Right ventricle myocardium superior (tissue), 1 donor: ENCODE measurements at regions not wholly inside any gene's neighbourhood (a gene's known extent, or its start where the extent isn't known, plus 50 kb on each side); places are given as distances from the start of the nearest gene placed in this dataset.
A peak's percentile ranks its signal among the peaks of the same experiment; 100 is the strongest.

Experiments used
- ATAC-seq: fragments of 200-7000 bp; cut with Tn5 transposase; one replicate; pipeline ENCODE4 v1.9.1; 2020; ENCODE audit warnings: mild to moderate bottlenecking; ENCODE audit not compliant: poor library complexity
- DNase-seq: peaks from one replicate; pipeline ENCODE4 v3.0.0-alpha.2; 2020
- intact Hi-C: fragments of 100-400 bp; cut with DNase I; formaldehyde crosslinking; loops from one replicate; pipeline ENCODE4 v1.11.2; 2022
- donor health status: DM: no; HTN: yes; CAD: no; lungs with severe emphysema.

DNA sequence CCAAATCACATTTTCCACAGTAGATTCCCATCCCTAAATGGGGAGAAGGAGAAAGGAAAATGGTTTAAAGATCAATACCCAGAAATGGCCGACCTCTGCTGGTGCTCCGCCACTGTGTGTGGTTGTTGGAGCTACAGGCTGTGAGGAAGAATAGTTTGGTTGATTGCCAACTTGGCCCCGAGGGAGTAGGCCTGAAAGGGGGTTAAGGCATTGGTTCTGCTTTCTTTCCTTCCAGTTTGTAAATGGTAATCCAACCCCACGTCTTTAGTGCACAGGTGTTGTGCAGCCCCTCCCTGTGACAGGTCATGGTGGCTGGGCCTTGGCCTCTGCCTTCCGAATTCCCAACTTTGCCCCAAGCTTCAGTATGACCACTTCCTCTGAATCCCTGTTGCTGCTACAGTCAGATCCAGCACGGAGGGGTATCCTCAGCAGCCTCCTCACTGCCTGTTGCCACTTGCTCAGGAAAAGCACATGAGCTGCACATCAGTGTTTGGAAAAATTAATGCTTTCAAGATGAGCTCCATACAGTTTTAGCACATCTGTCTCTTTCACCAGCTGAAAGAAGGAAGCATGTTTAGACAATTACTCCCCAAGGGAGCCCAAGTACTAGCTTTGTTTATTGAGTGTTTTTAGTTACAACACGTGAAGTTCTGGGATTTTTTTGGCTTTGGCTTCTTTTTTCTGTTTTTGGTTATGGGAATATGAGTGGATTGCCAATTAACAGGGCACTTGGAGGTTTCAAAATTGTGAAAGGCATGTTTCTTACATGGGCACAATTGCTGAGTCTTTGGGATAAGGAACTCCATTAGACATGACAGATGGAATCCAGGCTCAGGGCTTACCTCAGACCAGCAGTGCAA, 92.3 kb upstream of the ROPN1 start:
- no peak for DNase-seq

GRCh38 chr3:124088801-124089200, 96.9 kb upstream of the ROPN1 start:
- intact Hi-C loops, result no loop called here
- no peak for ATAC-seq
- no peak for DNase-seq

More for the DNA sequence above, 92.3 kb upstream of the ROPN1 start:
- intact Hi-C loops, result no loop called here
- ATAC-seq, result peak; percentile 65

DNA sequence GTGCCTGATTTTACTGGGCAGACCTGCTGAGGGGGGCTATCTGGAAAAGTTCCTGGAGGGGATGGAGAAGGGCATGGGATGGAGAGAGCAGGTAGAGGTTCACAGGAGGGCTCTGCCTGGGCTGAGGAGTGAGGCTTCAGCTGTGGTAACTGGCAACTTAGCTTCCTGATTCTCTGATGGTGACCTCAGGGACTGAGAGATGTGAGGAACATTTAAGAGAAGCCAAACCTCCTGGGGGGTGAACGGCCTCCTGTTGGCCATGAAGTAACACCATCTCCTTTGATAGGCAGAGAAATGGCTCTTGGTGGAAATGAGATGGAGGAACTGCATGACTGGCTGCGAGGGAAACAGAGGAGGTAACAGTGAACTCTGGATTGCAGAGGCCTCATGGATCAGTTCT, 97.3 kb upstream of the ROPN1 start:
- intact Hi-C loops, result no loop called here
- ATAC-seq (no peak), DNase-seq (no peak)

DNA sequence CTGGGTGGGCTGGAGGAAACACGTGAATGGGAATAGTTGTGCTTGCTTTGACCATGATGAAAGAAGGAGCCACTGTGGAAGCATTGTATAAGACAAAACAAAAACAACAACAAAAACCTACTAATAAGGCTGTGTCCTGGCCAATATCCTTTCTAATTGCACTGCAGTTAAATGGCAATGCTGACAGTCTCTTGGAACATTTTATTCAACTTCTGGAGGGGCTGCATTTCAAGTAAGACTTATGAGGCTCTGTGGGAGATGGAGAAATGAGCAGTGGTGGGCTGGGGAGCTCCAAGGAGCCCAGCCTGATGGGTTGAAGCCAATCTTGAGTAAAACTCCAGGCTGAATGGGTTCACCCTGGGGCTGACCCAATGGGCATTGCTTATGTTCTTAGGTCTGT, 99.8 kb upstream of the ROPN1 start:
- ATAC-seq, result no peak
- no peak for DNase-seq
- intact Hi-C loops, result no loop called here

DNA sequence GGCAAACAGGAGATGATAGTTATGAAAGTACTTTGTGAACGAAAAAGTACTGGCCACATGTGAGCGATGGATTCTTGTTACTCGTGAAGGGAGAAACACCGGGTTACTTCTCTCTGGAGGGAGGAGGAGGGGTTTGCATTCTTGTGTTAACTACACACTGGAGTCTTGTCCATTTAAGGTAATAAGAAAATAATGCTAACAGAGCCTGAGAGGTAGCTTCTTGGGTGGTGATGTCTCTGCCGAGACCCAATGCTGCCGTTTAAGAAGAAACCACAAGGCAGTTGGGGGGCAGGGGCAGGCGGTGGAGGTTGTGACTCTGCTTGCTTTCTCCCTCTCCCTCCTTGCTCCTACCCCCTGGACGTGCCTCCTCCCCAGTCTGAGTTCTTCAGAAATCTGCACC, 100.9 kb upstream of the ROPN1 start:
- DNase-seq, result no peak
- intact Hi-C loops, result no loop called here
- no peak for ATAC-seq

DNA sequence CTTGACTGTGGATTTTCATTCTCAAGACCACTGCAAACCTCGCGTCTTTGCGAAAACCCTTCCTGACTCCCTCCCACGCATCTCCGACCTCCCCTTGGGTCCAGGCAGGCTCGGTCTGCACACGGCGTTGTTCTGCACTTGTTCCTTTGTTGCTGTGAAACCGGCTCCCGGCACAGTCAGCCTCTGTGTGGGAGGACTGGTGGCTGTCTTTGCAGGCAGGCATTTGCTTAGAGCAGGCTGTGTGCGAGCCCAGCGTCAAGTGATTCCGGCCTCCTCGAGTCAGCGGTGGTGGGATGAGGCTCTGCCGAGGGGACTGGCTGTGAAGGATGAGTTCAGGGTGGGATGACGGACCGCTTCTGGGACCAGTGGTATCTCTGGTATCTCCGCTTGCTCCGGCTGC, 102.6 kb upstream of the ROPN1 start:
- DNase-seq (no peak), ATAC-seq (no peak)
- intact Hi-C loops, result no loop called here

DNA sequence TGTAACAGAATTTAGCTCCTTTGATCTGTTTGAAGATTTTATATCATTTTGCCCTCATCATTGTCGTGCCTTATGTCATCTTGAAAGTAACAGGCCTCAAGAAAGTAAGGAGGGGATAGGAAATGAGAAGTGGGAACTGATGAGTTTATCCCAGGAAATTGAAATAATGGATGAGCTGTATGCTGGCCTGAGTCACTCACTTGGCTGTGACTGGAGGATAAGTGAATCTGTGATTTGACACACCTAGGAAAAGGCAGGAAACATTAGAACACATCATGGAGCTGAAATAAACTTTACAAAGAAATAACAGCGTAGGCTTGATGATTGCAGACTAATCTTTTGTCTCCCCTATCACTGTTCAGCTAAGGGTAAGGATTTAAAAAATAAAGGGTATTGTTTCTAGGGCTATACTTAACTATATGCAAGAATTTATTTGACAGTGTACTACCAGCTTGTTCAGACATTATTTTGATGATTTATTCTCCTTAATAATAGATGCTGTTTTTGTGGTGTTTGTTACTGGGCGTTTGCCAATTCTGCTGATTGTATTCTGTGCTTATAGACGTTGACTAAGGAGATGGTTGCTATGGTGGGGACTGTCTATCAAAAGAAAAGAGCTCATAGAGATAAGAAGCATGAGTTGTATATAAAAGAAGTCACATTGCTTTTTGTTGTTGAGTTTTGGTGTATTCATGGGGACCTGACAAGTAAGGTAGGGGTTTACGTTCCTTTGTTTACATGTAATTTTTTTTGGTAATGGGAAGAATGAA, 105.6 kb upstream of the ROPN1 start:
- intact Hi-C loops, result no loop called here
- ATAC-seq, result no peak

DNA sequence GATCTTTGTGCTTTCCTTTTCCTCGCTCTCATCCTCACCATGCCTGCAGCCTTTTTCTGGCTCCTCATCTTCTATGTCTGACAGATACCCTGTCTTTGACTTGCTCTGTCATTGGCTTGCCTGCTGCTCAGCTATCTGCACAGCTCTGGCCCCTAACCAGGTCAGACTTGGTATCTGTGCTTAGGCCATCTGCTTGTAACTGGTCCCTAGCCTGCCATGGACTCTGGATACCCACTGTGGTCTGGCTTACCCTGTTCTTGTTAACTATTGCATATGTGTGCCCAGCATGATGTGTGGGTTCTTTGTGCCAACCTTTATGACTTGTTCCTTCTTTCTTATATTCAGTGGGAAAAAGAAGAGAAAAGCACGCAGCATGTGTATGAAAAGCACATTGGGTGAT, 109.7 kb upstream of the ROPN1 start:
- intact Hi-C loops, result no loop called here
- DNase-seq (no peak), ATAC-seq (no peak)

More for the DNA sequence above, 105.6 kb upstream of the ROPN1 start:
- DNase-seq, result no peak

- peak; percentile 51 for ATAC-seq
- intact Hi-C loops, result no loop called here
- DNase-seq, result no peak
Measured at GRCh38 chr3:124107104-124107890, 115.4 kb upstream of the ROPN1 start.

- DNase-seq (no peak), ATAC-seq (no peak)
- intact Hi-C loops, result no loop called here
Measured at GRCh38 chr3:124108446-124108845, 116.5 kb upstream of the ROPN1 start.

- DNase-seq (no peak), ATAC-seq (no peak)
- intact Hi-C loops, result no loop called here
Measured at GRCh38 chr3:124113485-124113884, 121.6 kb upstream of the ROPN1 start.

GRCh38 chr3:124115279-124115678, 123.4 kb upstream of the ROPN1 start:
- no peak for DNase-seq
- intact Hi-C loops, result no loop called here
- peak; percentile 59 for ATAC-seq

- intact Hi-C loops, result no loop called here
- peak; percentile 34 for ATAC-seq
- DNase-seq, result no peak
Measured at GRCh38 chr3:124115956-124116355, 124.0 kb upstream of the ROPN1 start.

GRCh38 chr3:124116906-124117305, 125.0 kb upstream of the ROPN1 start:
- intact Hi-C loops, result no loop called here
- DNase-seq, result no peak
- no peak for ATAC-seq

- DNase-seq (no peak), ATAC-seq (no peak)
- intact Hi-C loops, result no loop called here
Measured at GRCh38 chr3:124117486-124117885, 125.6 kb upstream of the ROPN1 start.

GRCh38 chr3:124118397-124118796, 126.5 kb upstream of the ROPN1 start:
- ATAC-seq, result no peak
- intact Hi-C loops, result no loop called here

DNA sequence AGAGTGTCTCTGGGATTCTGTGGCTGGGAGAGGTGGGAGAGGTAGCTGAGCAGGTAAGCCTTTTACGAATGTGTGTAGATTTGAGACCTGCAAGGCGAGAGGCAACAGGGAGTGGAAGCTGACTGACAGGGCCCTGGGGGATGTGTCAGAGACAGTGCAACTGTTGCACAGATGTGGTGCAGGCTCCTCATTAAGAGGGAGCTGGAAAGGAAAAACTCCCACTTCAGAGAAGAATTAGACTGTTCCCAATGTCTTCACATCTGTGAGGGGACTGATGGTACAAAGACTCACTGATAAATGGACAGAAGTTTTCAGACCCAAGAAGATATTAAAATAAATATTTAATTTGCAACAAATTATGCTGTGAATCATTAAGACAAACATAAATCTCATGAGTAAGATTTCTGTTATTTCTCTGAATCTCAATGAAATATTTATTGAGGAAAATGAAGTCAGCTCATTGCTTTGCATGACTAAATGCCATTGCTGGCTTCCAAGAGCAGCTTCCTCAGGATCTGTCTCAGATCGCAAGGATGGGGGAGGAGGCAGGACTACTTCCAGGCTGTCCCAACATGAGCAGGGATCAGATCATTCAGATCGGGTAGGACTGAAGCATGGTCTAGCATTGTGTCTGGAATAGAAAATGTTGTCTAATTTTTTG, 127.3 kb upstream of the ROPN1 start:
- intact Hi-C loops, result no loop called here
- DNase-seq, result no peak
- ATAC-seq, result no peak

More at GRCh38 chr3:124118397-124118796, 126.5 kb upstream of the ROPN1 start:
- no peak for DNase-seq

DNA sequence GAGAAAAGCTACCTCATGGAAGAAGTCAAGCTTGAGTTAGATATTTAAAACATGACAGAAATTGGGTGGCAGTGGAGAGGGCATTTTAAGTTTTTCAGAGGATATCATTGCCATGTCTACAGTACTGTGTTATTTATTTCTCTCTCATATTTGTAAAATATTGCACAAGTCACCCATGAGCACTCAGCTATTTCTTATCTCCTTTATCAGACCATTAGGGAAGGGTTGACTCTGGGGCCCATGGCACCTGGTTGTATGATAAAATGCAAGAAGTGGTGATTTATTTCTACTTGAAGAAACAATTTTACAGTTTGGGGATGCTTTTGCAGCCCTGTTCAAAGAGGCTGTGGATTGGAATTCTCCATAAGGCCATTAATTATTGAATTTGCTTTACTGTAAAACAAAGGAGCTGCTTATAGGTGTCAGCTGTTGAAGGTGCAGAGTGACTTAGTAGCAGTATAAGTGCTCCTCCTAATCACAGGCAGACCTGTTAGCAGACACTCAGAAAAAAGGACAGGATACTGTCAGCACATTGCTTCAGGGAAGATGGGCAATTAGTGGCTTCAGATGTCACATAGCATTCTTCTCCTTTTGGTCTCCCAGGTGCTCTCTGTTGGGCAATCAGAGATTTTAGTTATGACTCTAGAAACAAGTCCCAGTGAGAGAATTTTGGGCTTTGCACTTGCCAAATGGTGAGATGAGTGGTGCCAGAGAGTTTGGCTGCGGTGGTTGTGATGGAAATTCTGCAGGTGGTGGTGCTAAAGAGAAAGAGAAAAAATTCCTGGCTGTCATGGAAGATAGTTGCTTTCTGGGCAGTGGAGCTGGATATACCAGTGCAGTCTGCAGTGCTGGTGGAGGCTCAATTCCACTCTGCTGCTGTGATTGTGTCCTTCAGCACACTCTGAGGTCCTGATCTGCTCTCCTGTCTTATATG, 129.7 kb upstream of the ROPN1 start:
- intact Hi-C loops, result no loop called here
- no peak for DNase-seq
- peak; percentile 31 for ATAC-seq
